ENCODE measurements at regions not wholly inside any gene's neighbourhood (a gene's known extent, or its start where the extent isn't known, plus 50 kb on each side); places are given as distances from the start of the nearest gene placed in this dataset.

DNA sequence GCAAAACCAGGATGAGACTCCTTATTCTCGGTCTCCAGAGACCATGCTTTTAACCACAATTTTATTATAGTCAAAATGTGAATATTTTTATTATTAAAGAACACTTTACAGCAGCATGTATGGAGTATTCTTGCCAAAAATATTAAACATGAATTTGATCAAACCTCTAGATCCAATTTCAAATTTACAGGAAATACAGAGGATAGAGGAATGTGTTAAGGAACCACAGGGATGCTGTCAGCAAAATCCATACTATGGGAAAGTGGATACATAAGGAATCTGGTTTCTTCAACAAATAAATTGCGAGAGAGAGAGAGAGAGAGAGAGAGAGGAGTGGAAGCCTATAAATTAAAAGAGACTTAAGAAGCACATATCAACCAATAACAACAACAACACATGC lies 348.2 kb upstream of the NUDT12 start:
- Histone ChIP-seq H3K4me1 (ENCODE audit: insufficient read depth, low read length) (no peaks in the 10 kb centered on the region), H2BK120ac (ENCODE audit: low read depth, low read length, poor library complexity, severe bottlenecking) (no peak overlapping the region), H2BK15ac (ENCODE audit: low read depth, low read length) (no peak overlapping the region), H3K27ac (ENCODE audit: insufficient read length, low read depth, low read length) (no peak overlapping the region), H2AFZ (ENCODE audit: low read length) (no peak overlapping the region), H4K5ac (ENCODE audit: insufficient read length, low read depth, low read length) (no peak overlapping the region), H3K9me3 (ENCODE audit: control insufficient read depth, low read depth, low read length) (no peaks in the 10 kb centered on the region), H3K27me3 (ENCODE audit: insufficient read depth, low read length) (no peaks in the 10 kb centered on the region), H3K79me1 (ENCODE audit: insufficient read depth, low read depth, low read length, poor library complexity, severe bottlenecking) (no peaks in the 10 kb centered on the region), H2BK5ac (ENCODE audit: insufficient read length, low read length) (no peak overlapping the region), H3K4me2 (ENCODE audit: insufficient read depth, insufficient read length, low read length) (no peak overlapping the region), H3K14ac (ENCODE audit: insufficient read depth, low read length) (no peak overlapping the region), H3K23ac (ENCODE audit: insufficient read length, low read depth, low read length) (no peak overlapping the region), H3K18ac (ENCODE audit: insufficient read length, low read depth, low read length) (no peak overlapping the region), H3K23me2 (ENCODE audit: insufficient read length, low read depth, low read length, poor library complexity, severe bottlenecking) (no peaks in the 10 kb centered on the region), H4K20me1 (ENCODE audit: control insufficient read depth, insufficient read depth, insufficient read length) (no peaks in the 10 kb centered on the region), H3K4ac (ENCODE audit: low read depth, low read length) (no peak overlapping the region), H4K8ac (replicated peaks; ENCODE audit: insufficient read length, low read depth, low read length) (no peak overlapping the region), H2BK12ac (ENCODE audit: insufficient read length, low read depth, low read length) (no peak overlapping the region), H2AK5ac (ENCODE audit: insufficient read length, low read length) (no peak overlapping the region), H4K91ac (ENCODE audit: insufficient read length, low read depth, low read length) (no peak overlapping the region), H3T11ph (ENCODE audit: low read length) (no peak overlapping the region), H3K9ac (ENCODE audit: extremely low read depth, insufficient read length, low read length) (no peak overlapping the region), H3K56ac (ENCODE audit: insufficient read length, low read depth, low read length) (no peak overlapping the region), H2BK20ac (ENCODE audit: low read depth, low read length, poor library complexity, severe bottlenecking) (no peak overlapping the region), H3K79me2 (ENCODE audit: insufficient read depth, low read length) (no peaks in the 10 kb centered on the region)
- no CpG with 5 or more reads among the region's 2 CpGs for WGBS (ENCODE audit: extremely low coverage, insufficient read length, low lambda C conversion rate)
- Mint-ChIP-seq H3K9me3 (no peaks in the 10 kb centered on the region), H3K4me3 (no peak overlapping the region), H3K36me3 (ENCODE audit: insufficient read depth in 1 of 3, low read depth in 3 of 3) (no peaks in the 10 kb centered on the region), H3K4me1 (peaks cover 0 to 4% of the 10 kb centered on the region in 2 experiments; a peak in 2 of 4 replicates), H3K27ac (no peak overlapping the region), H3K27me3 (ENCODE audit: low read depth) (no peaks in the 10 kb centered on the region)
- TF ChIP-seq, protein P1, sequence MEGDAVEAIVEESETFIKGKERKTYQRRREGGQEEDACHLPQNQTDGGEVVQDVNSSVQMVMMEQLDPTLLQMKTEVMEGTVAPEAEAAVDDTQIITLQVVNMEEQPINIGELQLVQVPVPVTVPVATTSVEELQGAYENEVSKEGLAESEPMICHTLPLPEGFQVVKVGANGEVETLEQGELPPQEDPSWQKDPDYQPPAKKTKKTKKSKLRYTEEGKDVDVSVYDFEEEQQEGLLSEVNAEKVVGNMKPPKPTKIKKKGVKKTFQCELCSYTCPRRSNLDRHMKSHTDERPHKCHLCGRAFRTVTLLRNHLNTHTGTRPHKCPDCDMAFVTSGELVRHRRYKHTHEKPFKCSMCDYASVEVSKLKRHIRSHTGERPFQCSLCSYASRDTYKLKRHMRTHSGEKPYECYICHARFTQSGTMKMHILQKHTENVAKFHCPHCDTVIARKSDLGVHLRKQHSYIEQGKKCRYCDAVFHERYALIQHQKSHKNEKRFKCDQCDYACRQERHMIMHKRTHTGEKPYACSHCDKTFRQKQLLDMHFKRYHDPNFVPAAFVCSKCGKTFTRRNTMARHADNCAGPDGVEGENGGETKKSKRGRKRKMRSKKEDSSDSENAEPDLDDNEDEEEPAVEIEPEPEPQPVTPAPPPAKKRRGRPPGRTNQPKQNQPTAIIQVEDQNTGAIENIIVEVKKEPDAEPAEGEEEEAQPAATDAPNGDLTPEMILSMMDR (conservative IDR thresholded peaks at IDR 0.05), result no peak
- DNase-seq, result no peak
